GM19455 (cell line): ENCODE measurements at regions not wholly inside any gene's neighbourhood (a gene's known extent, or its start where the extent isn't known, plus 50 kb on each side); places are given as distances from the start of the nearest gene placed in this dataset.

Source experiments
- ATAC-seq: cut with Tn5 transposase; IDR thresholded peaks from one replicate; pipeline ENCODE4 v1.9.1; 2021; ENCODE audit not compliant: unreplicated experiment

- ATAC-seq, result no peak
Measured at GRCh38 chr2:2565671-2566070, 234.6 kb upstream of the MYT1L start.

GRCh38 chr2:2564300-2565078 lies 233.4 kb upstream of the MYT1L start:
- no peak for ATAC-seq

GRCh38 chr2:2563309-2563860 lies 232.3 kb upstream of the MYT1L start:
- no peak for ATAC-seq

GRCh38 chr2:2562867-2563266 lies 231.8 kb upstream of the MYT1L start:
- no peak for ATAC-seq

GRCh38 chr2:2561346-2562095 lies 230.4 kb upstream of the MYT1L start:
- ATAC-seq, result no peak

- no peak for ATAC-seq
Measured at GRCh38 chr2:2560374-2561015, 229.4 kb upstream of the MYT1L start.

- ATAC-seq, result no peak
Measured at GRCh38 chr2:2558476-2558875, 227.4 kb upstream of the MYT1L start.

GRCh38 chr2:2557475-2557874 lies 226.4 kb upstream of the MYT1L start:
- no peak for ATAC-seq

- ATAC-seq, result no peak
Measured at GRCh38 chr2:2550856-2551255, 219.8 kb upstream of the MYT1L start.

- ATAC-seq, result no peak
Measured at GRCh38 chr2:2547911-2548310, 216.8 kb upstream of the MYT1L start.

GRCh38 chr2:2547451-2547850 lies 216.4 kb upstream of the MYT1L start:
- ATAC-seq, result no peak

- no peak for ATAC-seq
Measured at GRCh38 chr2:2546046-2546445, 215.0 kb upstream of the MYT1L start.

- ATAC-seq, result no peak
Measured at GRCh38 chr2:2542966-2543611, 212.0 kb upstream of the MYT1L start.

- ATAC-seq, result no peak
Measured at GRCh38 chr2:2542316-2542715, 211.2 kb upstream of the MYT1L start.

GRCh38 chr2:2540406-2540805 lies 209.3 kb upstream of the MYT1L start:
- no peak for ATAC-seq

GRCh38 chr2:2536416-2537056 lies 205.5 kb upstream of the MYT1L start:
- no peak for ATAC-seq

- ATAC-seq, result no peak
Measured at GRCh38 chr2:2530334-2530733, 199.3 kb upstream of the MYT1L start.

GRCh38 chr2:2528846-2529245 lies 197.8 kb upstream of the MYT1L start:
- ATAC-seq, result no peak

- no peak for ATAC-seq
Measured at GRCh38 chr2:2527148-2527547, 196.1 kb upstream of the MYT1L start.

- no peak for ATAC-seq
Measured at GRCh38 chr2:2524348-2524941, 193.4 kb upstream of the MYT1L start.
